GM12878 (cell line): ENCODE measurements at regions not wholly inside any gene's neighbourhood (a gene's known extent, or its start where the extent isn't known, plus 50 kb on each side); places are given as distances from the start of the nearest gene placed in this dataset.
"Not testable (repeated sequence)": the region's sequence is repeated elsewhere in the genome, so short reads cannot be mapped to it uniquely, and the experiment has no call there.

Experiments used
- ATAC-seq: fragments of 200-7000 bp; cut with Tn5 transposase; 3 replicates; pipeline ENCODE4 v1.9.1; 2020; ENCODE audit warnings: mild to moderate bottlenecking, moderate library complexity
- BruUV-seq: library from RNA; stranded (reverse); fragments of 400-500 nt; replicated peaks from 2 replicates; lab custom pipeline; 2021; lab: Mats Ljungman, UMichigan
- CTCF ChIA-PET: fragments of 300-600 bp; sonication (Branson Sonifier 250); formaldehyde crosslinking; extraction: SDS; loops from one replicate; lab custom pipeline; 2021; ENCODE audit warnings: inconsistent platforms; lab: Yijun Ruan, JAX
- POLR2A ChIA-PET: fragments of 350-600 bp; formaldehyde crosslinking; extraction: SDS; loops from one replicate; lab custom pipeline; 2021; ENCODE audit warnings: inconsistent platforms; lab: Charles Lee
- RAD21 ChIA-PET: fragments of 300-600 bp; sonication (Branson Sonifier 250); formaldehyde crosslinking; loops from one replicate; lab custom pipeline; 2023; ENCODE audit warnings: antibody characterized with exemption; ENCODE audit not compliant: unreplicated experiment; lab: Charles Lee
- SMC1A ChIA-PET: fragments of 300-600 bp; sonication (Branson Sonifier 250); formaldehyde crosslinking; loops from one replicate; lab custom pipeline; 2023; ENCODE audit not compliant: unreplicated experiment, uncharacterized antibody; lab: Charles Lee
- DNase-seq: peaks from one replicate; pipeline ENCODE4 v3.0.0-alpha.2; 2011; ENCODE audit warnings: low read depth, low spot score
- FAIRE-seq: peaks from 3 replicates; lab custom pipeline; 2011; peaks lifted over from hg19 to GRCh38; lab: Jason Lieb, UNC
- H2AFZ ChIP-seq: 2 replicates; pipeline ENCODE4 v1.6.0; 2011; ENCODE audit warnings: low read depth, low read length, control low read depth; ENCODE audit not compliant: control insufficient read depth
- H3K27ac ChIP-seq: 2 replicates; pipeline ENCODE4 v1.5.1; 2011; ENCODE audit warnings: control low read depth; ENCODE audit not compliant: control insufficient read depth, insufficient read depth
- H3K27me3 ChIP-seq, 2 experiments: replicated peaks in 1 of 2; 2 replicates each; pipeline versions ENCODE4 v1.6.0 to v1.6.1; 2011; ENCODE audit warnings: low read length in 1 of 2; ENCODE audit not compliant: control insufficient read depth in 2 of 2, insufficient read depth in 2 of 2
- H3K36me3 ChIP-seq, 2 experiments: 2 replicates each; pipeline ENCODE4 v1.5.1; 2011; ENCODE audit warnings: low read length in 1 of 2; ENCODE audit not compliant: control insufficient read depth in 2 of 2, insufficient read depth in 2 of 2
- H3K4me1 ChIP-seq: 2 replicates; pipeline ENCODE4 v1.6.1; 2011; ENCODE audit warnings: mild to moderate bottlenecking, low read length, moderate library complexity, mixed read lengths; ENCODE audit not compliant: control insufficient read depth, insufficient read depth
- H3K4me2 ChIP-seq: 2 replicates; pipeline ENCODE4 v1.6.0; 2011; ENCODE audit warnings: control low read depth; ENCODE audit not compliant: control insufficient read depth, insufficient read depth
- H3K4me3 ChIP-seq: fragments of 200-600 bp; sonication (generic); 2 replicates; pipeline ENCODE4 v1.5.1; 2016
- H3K79me2 ChIP-seq: 2 replicates; pipeline ENCODE4 v1.6.0; 2011; ENCODE audit warnings: low read length; ENCODE audit not compliant: control insufficient read depth, insufficient read depth
- H3K9ac ChIP-seq: 2 replicates; pipeline ENCODE4 v1.8.0; 2011; ENCODE audit warnings: low read length, control low read depth, mixed read lengths; ENCODE audit not compliant: control insufficient read depth, insufficient read depth
- H3K9me3 ChIP-seq: replicated peaks from 3 replicates; pipeline ENCODE4 v1.5.1; 2011; ENCODE audit warnings: mild to moderate bottlenecking, low read length; ENCODE audit not compliant: control insufficient read depth, insufficient read depth
- H4K20me1 ChIP-seq: 2 replicates; pipeline ENCODE4 v1.6.0; 2011; ENCODE audit not compliant: control insufficient read depth, insufficient read depth
- ATF3 ChIP-seq: IDR thresholded peaks from 2 replicates; pipeline ENCODE4 v1.6.1; 2011; ENCODE audit warnings: low read depth, mild to moderate bottlenecking, low read length, moderate library complexity, borderline replicate concordance; ENCODE audit errors: extremely low read depth
- CEBPB ChIP-seq, 2 experiments: fragments of 150-350 bp in 1 of 2; IDR thresholded peaks; 2 replicates each; pipeline ENCODE4 v1.6.1; 2012 to 2014; ENCODE audit warnings: low read depth in 2 of 2, low read length in 2 of 2, borderline replicate concordance in 1 of 2, inconsistent platforms in 1 of 2
- WGBS: methylation state at CpG from one replicate; pipeline ENCODE4 v1.1.6; 2016; ENCODE audit warnings: low lambda C conversion rate; ENCODE audit not compliant: insufficient replicate concordance, insufficient coverage; ENCODE audit errors: missing lambda C conversion rate; 5-methylcytosine and 5-hydroxymethylcytosine counted together
- in situ Hi-C: fragments of 300-500 bp; cut with MboI; formaldehyde crosslinking; loops from 9 replicates; pipeline ENCODE4 v1.14.3; 2018; ENCODE audit warnings: mixed read lengths
- intact Hi-C: fragments of 100-400 bp; cut with micrococcal nuclease; formaldehyde crosslinking; loops from one replicate; pipeline ENCODE4 v1.14.2; 2022; ENCODE audit not compliant: unreplicated experiment

GRCh38 chr11:70597751-70598625, 199.7 kb downstream of the CTTN start:
- TF ChIP-seq ATF3 (no peak), CEBPB (IDR thresholded peaks at IDR 0.05; ENCODE audit: borderline replicate concordance in 1 of 2, low read depth in 2 of 2, low read length in 2 of 2) (no peak)
- ChIA-PET RAD21 (no interaction called here), CTCF (no interaction called here), SMC1A (no interaction called here), POLR2A (no interaction called here)
- no peak for DNase-seq
- Histone ChIP-seq H3K9ac (no peak overlapping the region), H3K4me3 (no peak overlapping the region), H3K36me3 (no peaks in the 10 kb centered on the region), H3K27ac (no peak overlapping the region), H3K27me3 (no peaks in the 10 kb centered on the region), H2AFZ (no peak overlapping the region), H3K4me1 (no peaks in the 10 kb centered on the region), H3K79me2 (no peaks in the 10 kb centered on the region), H3K4me2 (no peak overlapping the region), H4K20me1 (no peaks in the 10 kb centered on the region), H3K9me3 (no peaks in the 10 kb centered on the region)
- WGBS, result 57% methylated on average over 20 of the region's 20 CpGs
- in situ Hi-C loops, result no loop called here
- ATAC-seq, result no peak
- intact Hi-C loops, result no loop called here
- no peak for FAIRE-seq
- no TSS peak for BruUV-seq

GRCh38 chr11:70600911-70601415, 202.6 kb downstream of the CTTN start:
- H4K20me1 ChIP-seq, RAD21 ChIA-PET, POLR2A ChIA-PET, BruUV-seq, H3K79me2 ChIP-seq, DNase-seq, CTCF ChIA-PET, ATAC-seq, H2AFZ ChIP-seq, SMC1A ChIA-PET, H3K4me2 ChIP-seq, H3K27me3 ChIP-seq, H3K9ac ChIP-seq, intact Hi-C loops, in situ Hi-C loops, H3K4me1 ChIP-seq, H3K9me3 ChIP-seq, FAIRE-seq, H3K27ac ChIP-seq, H3K4me3 ChIP-seq, H3K36me3 ChIP-seq: not testable (repeated sequence)
- 49% methylated on average over 7 of the region's 7 CpGs for WGBS
